T-cell (primary cell): ENCODE measurements at regions not wholly inside any gene's neighbourhood (a gene's known extent, or its start where the extent isn't known, plus 50 kb on each side); places are given as distances from the start of the nearest gene placed in this dataset.

Experiments used
- ATAC-seq, 4 experiments: fragments of 200-7000 bp in 3 of 4; fragments of 150-1000 bp in 1 of 4; cut with Tn5 transposase; replicated peaks in 1 of 4; 1 replicate in 3 of 4; 2 replicates in 1 of 4; pipeline ENCODE4 v1.10.0; 2021; ENCODE audit warnings: moderate library complexity in 3 of 4, mild to moderate bottlenecking in 2 of 4, moderate number of reproducible peaks in 1 of 4
- CTCF ChIA-PET, 2 donors: fragments of 300-600 bp; sonication (Branson Sonifier 250); formaldehyde crosslinking; loops; one replicate each; lab custom pipeline; 2022; ENCODE audit warnings: antibody characterized with exemption in 2 of 2; lab: Charles Lee
- POLR2A ChIA-PET, 2 donors: fragments of 300-600 bp; sonication (Branson Sonifier 250); formaldehyde crosslinking; loops; one replicate each; lab custom pipeline; 2022; ENCODE audit warnings: antibody characterized with exemption in 2 of 2; lab: Charles Lee
- DNase-seq, 35 experiments: peaks; one replicate each; pipeline versions ENCODE4 v3.0.0 to v3.0.0-alpha.2; 2013 to 2023
- H3K27ac ChIP-seq: one replicate; pipeline ENCODE4 v1.5.1; 2013; ENCODE audit warnings: low read length
- H3K27me3 ChIP-seq, 2 experiments: replicated peaks in 1 of 2; 1 replicate in 1 of 2; 2 replicates in 1 of 2; pipeline versions ENCODE4 v1.6.1 to v1.7.0; 2013; ENCODE audit warnings: low read length in 1 of 2, mixed read lengths in 1 of 2; ENCODE audit not compliant: control insufficient read depth in 2 of 2, insufficient read depth in 2 of 2; ENCODE audit errors: extremely low read depth in 1 of 2
- H3K36me3 ChIP-seq, 2 donors: 1 replicate in 1 of 2; 2 replicates in 1 of 2; pipeline versions ENCODE4 v1.6.1 to v1.7.0; 2013; ENCODE audit warnings: low read length in 1 of 2; ENCODE audit not compliant: control insufficient read depth in 2 of 2, insufficient read depth in 1 of 2; ENCODE audit errors: extremely low read depth in 1 of 2
- H3K4me1 ChIP-seq, 2 experiments: 1 replicate in 1 of 2; 2 replicates in 1 of 2; pipeline versions ENCODE4 v1.6.1 to v1.7.0; 2013; ENCODE audit warnings: low read length in 2 of 2, mixed read lengths in 1 of 2; ENCODE audit not compliant: insufficient read depth in 2 of 2, control insufficient read depth in 1 of 2; ENCODE audit errors: extremely low read depth in 1 of 2
- H3K4me3 ChIP-seq, 2 donors: 1 replicate in 1 of 2; 2 replicates in 1 of 2; pipeline versions ENCODE4 v1.5.1 to v1.7.0; 2013; ENCODE audit warnings: mild to moderate bottlenecking in 2 of 2, low read length in 1 of 2, moderate library complexity in 1 of 2; ENCODE audit not compliant: control insufficient read depth in 1 of 2; ENCODE audit errors: extremely low read depth in 1 of 2
- H3K9me3 ChIP-seq: 2 replicates; pipeline ENCODE4 v1.7.0; 2013
- H3K27ac Mint-ChIP-seq, 2 donors: one replicate each; pipeline ENCODE4 v1.8.0; 2020 to 2021; ENCODE audit warnings: mild to moderate bottlenecking in 2 of 2, mixed read lengths in 2 of 2
- H3K27me3 Mint-ChIP-seq, 2 donors: one replicate each; pipeline ENCODE4 v1.8.0; 2021 to 2022; ENCODE audit warnings: mixed read lengths in 2 of 2
- H3K36me3 Mint-ChIP-seq: one replicate; pipeline ENCODE4 v1.8.0; 2021; ENCODE audit warnings: mixed read lengths
- H3K4me1 Mint-ChIP-seq, 3 donors: one replicate each; pipeline ENCODE4 v1.8.0; 2020 to 2022; ENCODE audit warnings: mixed read lengths in 3 of 3, mild to moderate bottlenecking in 1 of 3
- H3K4me3 Mint-ChIP-seq, 3 donors: one replicate each; pipeline ENCODE4 v1.8.0; 2020 to 2022; ENCODE audit warnings: mild to moderate bottlenecking in 3 of 3, mixed read lengths in 3 of 3, moderate library complexity in 3 of 3
- H3K9me3 Mint-ChIP-seq, 3 donors: one replicate each; pipeline ENCODE4 v1.8.0; 2020 to 2022; ENCODE audit warnings: mixed read lengths in 3 of 3
- WGBS: methylation state at CpG from one replicate; pipeline ENCODE4 v1.1.5; 2013; ENCODE audit warnings: missing lambda C conversion rate; ENCODE audit not compliant: insufficient coverage; 5-methylcytosine and 5-hydroxymethylcytosine counted together

- H3K27ac ChIP-seq, result no peak overlapping the region
- WGBS, result 89% methylated on average over 4 of the region's 5 CpGs
- H3K27ac Mint-ChIP-seq, result no peak overlapping the region
Observed at GRCh38 chr4:106495476-106495875, 126.9 kb upstream of the GIMD1 start.

GRCh38 chr4:106494066-106494465 is 125.5 kb upstream of the GIMD1 start:
- no peak for ATAC-seq
- H3K27me3 ChIP-seq, result no peaks in the 10 kb centered on the region
- no peak overlapping the region for H3K27ac Mint-ChIP-seq
- H3K36me3 ChIP-seq, result no peaks in the 10 kb centered on the region
- H3K27me3 Mint-ChIP-seq, result peaks cover 0 to 2% of the 10 kb centered on the region in 2 donors
- no peak overlapping the region for H3K4me3 ChIP-seq
- no peaks in the 10 kb centered on the region for H3K4me1 Mint-ChIP-seq
- H3K9me3 ChIP-seq, result no peaks in the 10 kb centered on the region
- ChIA-PET POLR2A (no interaction called here), CTCF (no interaction called here)
- no peaks in the 10 kb centered on the region for H3K4me1 ChIP-seq
- H3K36me3 Mint-ChIP-seq, result no peaks in the 10 kb centered on the region
- H3K9me3 Mint-ChIP-seq, result peaks cover 0 to 2% (median 1%) of the 10 kb centered on the region in 3 donors
- no CpG with 5 or more reads among the region's 1 CpG for WGBS
- no peak for DNase-seq
- H3K4me3 Mint-ChIP-seq, result no peak overlapping the region
- no peak overlapping the region for H3K27ac ChIP-seq

More at GRCh38 chr4:106495476-106495875, 126.9 kb upstream of the GIMD1 start:
- Histone ChIP-seq H3K27me3 (no peaks in the 10 kb centered on the region), H3K9me3 (no peaks in the 10 kb centered on the region), H3K4me3 (no peak overlapping the region), H3K36me3 (no peaks in the 10 kb centered on the region), H3K4me1 (no peaks in the 10 kb centered on the region)
- Mint-ChIP-seq H3K9me3 (peaks cover 0 to 2% (median 1%) of the 10 kb centered on the region in 3 donors), H3K27me3 (peaks cover 0 to 5% of the 10 kb centered on the region in 2 donors), H3K4me3 (no peak overlapping the region), H3K36me3 (no peaks in the 10 kb centered on the region), H3K4me1 (no peaks in the 10 kb centered on the region)
- POLR2A ChIA-PET, result no interaction called here
- DNase-seq (no peak), ATAC-seq (no peak)
- CTCF ChIA-PET, result no interaction called here

- POLR2A ChIA-PET, result no interaction called here
- DNase-seq, result no peak
- CTCF ChIA-PET, result no interaction called here
- no peaks in the 10 kb centered on the region for H3K4me1 ChIP-seq
- Mint-ChIP-seq H3K4me3 (no peak overlapping the region), H3K27me3 (peaks cover 3% of the 10 kb centered on the region in 2 donors), H3K36me3 (no peaks in the 10 kb centered on the region), H3K9me3 (peaks cover 1 to 5% (median 4%) of the 10 kb centered on the region in 3 donors), H3K27ac (no peak overlapping the region), H3K4me1 (no peaks in the 10 kb centered on the region)
- H3K4me3 ChIP-seq, result no peak overlapping the region
- H3K27ac ChIP-seq, result no peak overlapping the region
- no peaks in the 10 kb centered on the region for H3K9me3 ChIP-seq
- H3K27me3 ChIP-seq, result no peaks in the 10 kb centered on the region
- H3K36me3 ChIP-seq, result no peaks in the 10 kb centered on the region
- ATAC-seq, result no peak
Observed at GRCh38 chr4:106493086-106493485, 124.5 kb upstream of the GIMD1 start.

- H3K36me3 ChIP-seq, result no peaks in the 10 kb centered on the region
- H3K4me3 ChIP-seq, result no peak overlapping the region
- Mint-ChIP-seq H3K36me3 (no peaks in the 10 kb centered on the region), H3K27me3 (peaks cover 5 to 15% of the 10 kb centered on the region in 2 donors), H3K27ac (no peak overlapping the region), H3K4me3 (no peak overlapping the region), H3K9me3 (peaks cover under 1 to 8% (median 4%) of the 10 kb centered on the region in 3 donors), H3K4me1 (no peaks in the 10 kb centered on the region)
- H3K9me3 ChIP-seq, result no peaks in the 10 kb centered on the region
- ChIA-PET CTCF (no interaction called here), POLR2A (no interaction called here)
- ATAC-seq (no peak), DNase-seq (no peak)
- peaks cover 0 to 10% of the 10 kb centered on the region in 2 experiments for H3K27me3 ChIP-seq
- no peaks in the 10 kb centered on the region for H3K4me1 ChIP-seq
- WGBS, result 56% methylated on average over 2 of the region's 2 CpGs
- H3K27ac ChIP-seq, result no peak overlapping the region
Observed at GRCh38 chr4:106486533-106486932, 118.0 kb upstream of the GIMD1 start.

- Mint-ChIP-seq H3K4me1 (no peaks in the 10 kb centered on the region), H3K9me3 (no peaks in the 10 kb centered on the region), H3K27me3 (peaks cover 2 to 9% of the 10 kb centered on the region in 2 donors), H3K27ac (no peak overlapping the region), H3K36me3 (no peaks in the 10 kb centered on the region), H3K4me3 (no peak overlapping the region)
- Histone ChIP-seq H3K4me3 (no peak overlapping the region), H3K9me3 (no peaks in the 10 kb centered on the region), H3K27me3 (peaks cover 0 to under 1% of the 10 kb centered on the region in 2 experiments), H3K4me1 (no peaks in the 10 kb centered on the region), H3K36me3 (no peaks in the 10 kb centered on the region), H3K27ac (no peak overlapping the region)
- ChIA-PET POLR2A (no interaction called here), CTCF (no interaction called here)
- 81% methylated on average over 2 of the region's 3 CpGs for WGBS
- ATAC-seq, result no peak
- DNase-seq, result no peak
Observed at GRCh38 chr4:106481801-106482200, 113.2 kb upstream of the GIMD1 start.

- no peak for DNase-seq
- no peaks in the 10 kb centered on the region for H3K4me1 ChIP-seq
- WGBS, result no CpG with 5 or more reads among the region's 5 CpGs
- ChIA-PET POLR2A (interaction anchor here in 1 of 2 donors (0.7 kb wide), 1 partner anchor 289 kb away, joined by 5 read pairs; no protein-coding TSS in a partner anchor), CTCF (no interaction called here)
- H3K9me3 Mint-ChIP-seq, result no peaks in the 10 kb centered on the region
- H3K27me3 ChIP-seq, result no peaks in the 10 kb centered on the region
- H3K9me3 ChIP-seq, result no peaks in the 10 kb centered on the region
- H3K36me3 Mint-ChIP-seq, result no peaks in the 10 kb centered on the region
- no peak overlapping the region for H3K4me3 ChIP-seq
- H3K27ac Mint-ChIP-seq, result no peak overlapping the region
- H3K4me1 Mint-ChIP-seq, result no peaks in the 10 kb centered on the region
- no peak overlapping the region for H3K4me3 Mint-ChIP-seq
- no peaks in the 10 kb centered on the region for H3K36me3 ChIP-seq
- H3K27ac ChIP-seq, result no peak overlapping the region
- ATAC-seq, result no peak
- peaks cover 0 to 4% of the 10 kb centered on the region in 2 donors for H3K27me3 Mint-ChIP-seq
Observed at GRCh38 chr4:106478152-106478551, 109.6 kb upstream of the GIMD1 start.

- peaks cover 1 to 6% of the 10 kb centered on the region in 2 donors for H3K27me3 Mint-ChIP-seq
- Histone ChIP-seq H3K36me3 (no peaks in the 10 kb centered on the region), H3K9me3 (no peaks in the 10 kb centered on the region), H3K4me1 (no peaks in the 10 kb centered on the region), H3K27me3 (no peaks in the 10 kb centered on the region), H3K27ac (no peak overlapping the region), H3K4me3 (no peak overlapping the region)
- no peaks in the 10 kb centered on the region for H3K36me3 Mint-ChIP-seq
- H3K4me3 Mint-ChIP-seq, result no peak overlapping the region
- ATAC-seq, result no peak
- H3K27ac Mint-ChIP-seq, result no peak overlapping the region
- peaks cover 0 to 6% (median 0%) of the 10 kb centered on the region in 3 donors for H3K9me3 Mint-ChIP-seq
- WGBS, result no CpG with 5 or more reads among the region's 1 CpG
- POLR2A ChIA-PET, result no interaction called here
- CTCF ChIA-PET, result no interaction called here
- H3K4me1 Mint-ChIP-seq, result no peaks in the 10 kb centered on the region
- no peak for DNase-seq
Observed at GRCh38 chr4:106476741-106477140, 108.2 kb upstream of the GIMD1 start.
